GF-D8 (cell line): ENCODE measurements at regions not wholly inside any gene's neighbourhood (a gene's known extent, or its start where the extent isn't known, plus 50 kb on each side); places are given as distances from the start of the nearest gene placed in this dataset.

Experiments used
- DNase-seq: peaks from one replicate; lab custom pipeline; 2025; lab: John Stamatoyannopoulos, UW

GRCh38 chr21:41045534-41046268, 122.3 kb upstream of the BACE2 start:
- DNase-seq, result no peak

GRCh38 chr21:41048145-41048544, 119.8 kb upstream of the BACE2 start:
- no peak for DNase-seq

GRCh38 chr21:41048623-41049022, 119.3 kb upstream of the BACE2 start:
- no peak for DNase-seq

- no peak for DNase-seq
Measured at GRCh38 chr21:41052820-41053555, 115.0 kb upstream of the BACE2 start.

- DNase-seq, result no peak
Measured at GRCh38 chr21:41054018-41054578, 113.9 kb upstream of the BACE2 start.

- no peak for DNase-seq
Measured at GRCh38 chr21:41055266-41055665, 112.7 kb upstream of the BACE2 start.

- DNase-seq, result no peak
Measured at GRCh38 chr21:41059871-41060270, 108.1 kb upstream of the BACE2 start.

- DNase-seq, result no peak
Measured at GRCh38 chr21:41061701-41062100, 106.3 kb upstream of the BACE2 start.

- no peak for DNase-seq
Measured at GRCh38 chr21:41064334-41064791, 103.6 kb upstream of the BACE2 start.

- DNase-seq, result no peak
Measured at GRCh38 chr21:41064951-41065350, 103.0 kb upstream of the BACE2 start.

GRCh38 chr21:41065539-41065938, 102.4 kb upstream of the BACE2 start:
- no peak for DNase-seq

- no peak for DNase-seq
Measured at GRCh38 chr21:41066086-41066938, 101.6 kb upstream of the BACE2 start.

GRCh38 chr21:41067709-41068108, 100.3 kb upstream of the BACE2 start:
- DNase-seq, result no peak

- no peak for DNase-seq
Measured at GRCh38 chr21:41068496-41068895, 99.5 kb upstream of the BACE2 start.

- no peak for DNase-seq
Measured at GRCh38 chr21:41068967-41069642, 98.9 kb upstream of the BACE2 start.

GRCh38 chr21:41070284-41070683, 97.7 kb upstream of the BACE2 start:
- DNase-seq, result no peak

GRCh38 chr21:41071258-41072171, 96.4 kb upstream of the BACE2 start:
- DNase-seq, result no peak

- no peak for DNase-seq
Measured at GRCh38 chr21:41073558-41073957, 94.4 kb upstream of the BACE2 start.

- DNase-seq, result no peak
Measured at GRCh38 chr21:41074396-41075184, 93.4 kb upstream of the BACE2 start.

GRCh38 chr21:41075656-41076055, 92.3 kb upstream of the BACE2 start:
- no peak for DNase-seq
